NCI-H2107 treated with DMSO at 0.1 percent for 48 hours (cell line): ENCODE measurements at regions not wholly inside any gene's neighbourhood (a gene's known extent, or its start where the extent isn't known, plus 50 kb on each side); places are given as distances from the start of the nearest gene placed in this dataset.

ENCODE experiments used
- DNase-seq: peaks from one replicate; lab custom pipeline; 2025; ENCODE audit not compliant: unreplicated experiment; lab: John Stamatoyannopoulos, UW

GRCh38 chr21:20554785-20555184 is 443.4 kb upstream of the NCAM2 start:
- no peak for DNase-seq

DNA sequence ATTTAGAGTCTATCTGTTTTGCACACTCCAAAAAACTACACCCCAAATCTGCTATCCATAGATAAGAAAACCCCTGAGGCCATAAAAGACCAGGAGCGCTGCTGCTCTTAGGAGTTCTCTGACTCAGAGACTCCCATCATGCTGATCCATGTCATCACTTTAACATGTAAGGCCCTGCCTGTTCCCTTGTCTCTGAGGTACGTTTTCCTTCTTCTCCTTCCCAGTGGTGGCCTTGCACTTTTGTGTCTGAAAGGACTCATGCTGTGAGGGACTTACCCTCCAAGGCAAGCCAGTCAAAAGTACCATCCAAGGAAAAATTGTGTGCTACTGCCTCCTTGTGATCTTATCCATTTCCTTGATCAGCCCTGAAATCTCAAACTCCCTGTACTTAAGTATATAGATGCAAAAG is 427.4 kb upstream of the NCAM2 start:
- no peak for DNase-seq

DNA sequence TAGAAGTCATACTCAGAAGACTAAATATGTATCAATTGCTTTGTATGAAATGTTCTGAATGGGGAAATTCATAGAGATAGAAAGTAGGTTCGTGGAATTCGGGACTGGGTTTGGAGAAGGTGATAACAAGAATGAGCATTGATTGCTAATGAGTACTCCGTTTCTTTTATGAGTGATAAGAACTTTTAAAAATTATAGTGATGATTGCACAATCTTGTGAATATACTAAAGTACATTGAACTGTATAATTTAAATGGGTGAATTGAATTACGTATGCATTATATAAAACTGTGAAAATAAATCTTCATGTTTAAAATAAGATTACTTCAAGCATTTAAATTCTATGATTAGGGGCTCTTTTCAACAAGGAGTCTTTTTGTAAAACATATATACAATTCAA is 425.6 kb upstream of the NCAM2 start:
- no peak for DNase-seq

DNA sequence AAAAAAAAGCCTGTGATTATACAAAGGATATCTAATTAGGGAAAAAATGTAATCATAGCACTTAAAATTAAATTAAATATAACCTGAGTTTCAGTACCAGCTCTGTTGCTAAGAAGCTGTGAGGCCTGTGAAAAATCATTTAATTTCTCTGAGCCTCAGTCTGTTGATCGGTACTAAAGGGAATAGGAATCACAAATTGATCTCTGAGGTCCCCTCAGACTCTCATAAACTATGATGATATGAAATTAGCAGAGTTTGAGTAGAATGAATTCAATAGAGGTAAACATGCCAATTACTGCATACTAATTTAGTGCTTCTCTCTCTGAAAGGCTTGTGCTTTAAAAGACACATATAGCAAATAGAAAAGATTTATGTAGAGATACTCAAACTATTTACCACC is 416.8 kb upstream of the NCAM2 start:
- DNase-seq, result no peak

GRCh38 chr21:20591284-20591683 is 406.9 kb upstream of the NCAM2 start:
- DNase-seq, result no peak

DNA sequence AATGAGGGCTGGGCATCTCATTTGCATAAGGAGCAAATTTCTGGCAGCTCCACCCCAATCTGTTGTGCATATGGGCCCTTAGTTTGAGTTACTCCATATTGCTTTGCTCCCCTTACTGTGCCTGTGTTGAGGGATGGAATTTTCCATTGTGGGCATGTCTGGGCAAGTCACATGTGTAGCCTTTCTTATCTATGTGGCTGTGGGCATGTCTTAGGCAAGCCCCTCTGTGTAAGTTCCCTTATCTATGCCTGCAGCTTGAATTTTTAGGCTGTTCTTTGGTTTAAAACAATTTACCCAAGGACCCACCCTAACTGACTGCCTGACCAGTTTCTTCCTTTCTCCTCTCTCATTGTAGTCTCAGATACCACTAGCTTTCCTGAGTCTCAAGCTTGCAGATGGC is 405.7 kb upstream of the NCAM2 start:
- no peak for DNase-seq

- no peak for DNase-seq
These were observed 395.0 kb upstream of the NCAM2 start for GRCh38 chr21:20603236-20603635.

DNA sequence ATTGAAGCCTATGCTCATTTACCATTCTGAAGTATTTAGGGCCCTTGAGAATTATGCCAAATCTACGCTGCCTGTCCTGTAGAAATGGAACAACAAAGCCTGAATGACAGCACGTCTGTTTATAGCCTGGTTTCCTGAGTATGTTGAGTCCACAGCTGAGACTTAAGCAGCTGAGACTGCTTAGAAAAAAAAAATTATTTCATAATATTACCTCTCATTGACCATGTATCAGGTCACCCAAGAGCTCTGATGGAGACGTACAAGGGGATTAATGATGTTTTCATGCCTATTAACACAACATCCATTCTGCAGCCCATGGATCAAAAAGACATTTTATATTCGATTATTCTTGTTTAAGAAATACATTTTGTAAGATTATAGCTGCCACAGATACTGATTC is 387.2 kb upstream of the NCAM2 start:
- no peak for DNase-seq

DNA sequence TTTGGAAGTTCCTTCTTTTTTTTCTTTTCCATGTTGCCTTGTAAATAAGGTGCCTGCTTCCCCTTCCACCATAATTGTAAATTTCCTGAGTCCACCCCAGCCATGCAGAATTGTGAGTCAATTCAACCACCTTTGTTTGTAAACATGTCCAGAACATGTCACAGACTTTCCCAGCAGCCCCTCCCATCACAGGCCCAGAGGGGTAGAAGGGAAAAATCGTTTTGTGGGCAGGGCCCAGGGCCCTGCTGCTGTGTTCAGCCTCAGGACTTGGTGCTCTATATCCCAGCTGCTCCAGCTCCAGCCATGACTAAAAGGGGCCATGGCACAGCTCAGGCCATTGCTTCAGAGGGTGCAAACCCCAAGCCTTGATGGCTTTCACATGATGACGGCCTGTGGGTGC is 384.6 kb upstream of the NCAM2 start:
- no peak for DNase-seq

- DNase-seq, result no peak
These were observed 381.1 kb upstream of the NCAM2 start for GRCh38 chr21:20617130-20617529.

DNA sequence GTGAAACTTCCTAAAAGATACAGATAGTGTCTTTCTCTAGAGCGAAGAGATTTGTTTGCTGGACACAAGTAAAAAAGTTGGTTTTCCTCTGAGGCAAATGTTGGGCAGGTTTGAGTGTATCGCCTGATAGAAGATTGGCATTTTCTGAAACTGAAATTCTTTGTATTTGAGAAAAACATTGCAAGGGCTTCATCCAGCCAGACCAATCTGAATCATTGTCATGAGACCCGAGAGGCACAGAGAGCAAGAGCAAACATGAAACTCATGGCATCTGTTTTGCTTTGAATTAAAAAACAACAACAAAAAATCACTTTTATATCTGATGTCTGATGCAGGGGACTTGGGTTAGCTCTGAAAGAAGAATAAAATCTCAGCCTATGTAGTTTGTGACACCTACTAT is 379.3 kb upstream of the NCAM2 start:
- DNase-seq, result no peak

DNA sequence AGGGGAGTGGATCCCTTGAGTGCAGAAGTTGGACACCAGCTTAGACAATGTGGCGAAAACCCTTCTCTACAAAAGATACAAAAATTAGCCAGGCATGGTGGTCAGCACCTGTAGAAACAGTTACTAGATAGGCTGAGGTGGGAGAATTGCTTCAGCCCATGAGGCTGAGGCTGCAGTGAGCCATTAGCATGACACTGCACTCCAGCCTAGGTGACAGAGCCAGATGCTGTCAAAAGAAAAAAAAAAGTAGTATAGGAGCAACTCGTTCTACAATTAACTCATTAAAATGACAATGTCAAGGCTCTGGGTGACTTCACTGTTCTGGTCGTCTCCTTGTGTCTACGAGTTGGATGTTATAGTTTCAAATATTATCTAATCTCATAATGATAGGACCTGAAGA is 370.6 kb upstream of the NCAM2 start:
- no peak for DNase-seq

DNA sequence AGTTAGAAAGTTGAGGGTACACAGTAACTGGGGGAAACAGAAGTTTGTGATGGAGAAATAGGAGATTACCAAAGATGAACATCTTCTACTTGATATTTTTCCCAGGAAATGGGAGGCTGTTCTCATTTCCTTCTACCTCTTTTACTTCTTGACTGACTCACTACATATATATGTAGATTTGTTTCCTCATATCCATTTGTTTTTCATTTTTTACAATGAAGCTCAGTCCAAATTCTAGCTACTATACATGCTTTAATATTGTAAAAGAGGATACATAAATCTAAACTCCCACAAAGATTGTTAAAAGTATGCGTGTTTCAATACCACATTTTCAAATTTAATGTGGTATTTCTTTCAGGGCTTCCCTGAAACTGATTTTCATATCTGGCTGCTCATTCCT is 366.6 kb upstream of the NCAM2 start:
- DNase-seq, result no peak

- no peak for DNase-seq
These were observed 359.2 kb upstream of the NCAM2 start for GRCh38 chr21:20639026-20639425.

GRCh38 chr21:20641241-20641640 is 357.0 kb upstream of the NCAM2 start:
- no peak for DNase-seq

DNA sequence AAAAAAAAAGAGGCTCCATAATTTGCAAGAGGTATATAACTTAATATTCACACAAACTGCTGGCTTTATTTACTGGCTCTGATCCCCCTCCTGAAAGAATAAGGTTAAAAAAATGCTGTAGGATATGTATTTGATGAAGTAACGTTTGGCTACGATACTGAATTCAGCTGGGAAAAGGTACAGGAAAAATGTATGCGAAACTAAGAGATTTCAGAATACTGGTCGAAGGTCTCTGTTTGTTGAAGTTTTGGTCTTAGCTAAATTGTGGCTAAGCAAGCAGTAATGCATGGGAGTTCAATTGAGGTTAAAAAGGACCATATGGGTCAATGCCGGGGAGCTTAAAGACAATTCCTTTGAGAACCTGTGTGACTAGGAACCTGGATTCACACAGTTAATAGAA is 355.5 kb upstream of the NCAM2 start:
- no peak for DNase-seq

DNA sequence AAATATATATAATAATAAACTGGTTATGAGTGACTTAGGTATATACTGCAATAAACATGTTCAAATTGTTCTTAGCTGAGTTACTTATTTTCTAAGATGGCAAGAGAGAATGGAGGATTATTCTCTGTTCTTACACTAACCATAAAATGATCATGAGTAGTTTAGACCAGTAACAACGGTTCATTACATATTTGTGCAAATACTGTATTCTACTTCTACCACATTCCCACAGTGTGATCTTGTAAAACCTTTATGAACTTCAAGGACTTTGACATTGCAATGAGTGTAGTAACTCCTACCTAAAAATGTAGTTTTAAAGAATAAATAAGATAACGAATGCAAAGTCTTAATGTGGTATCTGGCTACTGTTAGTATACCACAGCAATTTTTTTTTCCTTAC is 353.7 kb upstream of the NCAM2 start:
- no peak for DNase-seq

- DNase-seq, result no peak
These were observed 352.9 kb upstream of the NCAM2 start for GRCh38 chr21:20645344-20645743.

- no peak for DNase-seq
These were observed 351.6 kb upstream of the NCAM2 start for GRCh38 chr21:20646431-20647165.

DNA sequence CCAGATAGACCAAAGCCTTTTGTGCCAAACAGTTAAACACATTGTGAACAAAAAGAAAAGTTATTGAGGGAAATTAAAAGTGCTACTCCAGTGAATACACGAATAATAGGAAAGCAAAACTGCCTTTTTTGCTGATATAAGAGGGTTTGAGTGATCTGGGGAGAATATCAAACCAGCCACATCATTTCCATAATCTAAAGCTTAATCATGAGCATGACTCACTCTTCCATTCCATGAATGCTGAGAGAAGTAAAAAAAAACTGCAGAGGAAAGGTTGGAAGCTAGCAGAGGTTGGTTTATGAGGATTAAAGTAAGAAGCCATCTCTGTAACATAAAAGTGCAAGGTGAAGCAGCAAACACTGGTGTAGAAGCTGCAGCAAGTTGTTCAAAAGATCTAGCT is 350.6 kb upstream of the NCAM2 start:
- DNase-seq, result no peak

GRCh38 chr21:20649231-20649630 is 349.0 kb upstream of the NCAM2 start:
- DNase-seq, result no peak

DNA sequence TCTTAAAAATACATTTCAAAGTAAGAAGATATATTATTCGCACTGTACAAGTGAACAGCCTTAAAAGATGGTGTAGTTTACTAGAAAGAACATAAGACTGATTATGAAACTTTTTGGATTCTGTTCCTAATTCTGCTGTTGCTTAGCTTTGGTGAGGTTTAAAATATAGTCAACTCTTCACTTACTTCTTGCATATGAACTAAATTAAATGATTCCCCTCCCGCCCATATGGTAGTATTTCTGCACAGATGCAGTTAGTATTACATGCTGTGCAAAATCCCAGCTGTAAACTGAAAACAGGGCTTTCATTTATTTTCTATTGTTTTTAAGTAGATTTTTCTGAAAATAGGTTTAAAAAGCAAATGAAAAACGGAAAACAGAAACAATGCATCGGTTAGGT is 345.4 kb upstream of the NCAM2 start:
- DNase-seq, result no peak

DNA sequence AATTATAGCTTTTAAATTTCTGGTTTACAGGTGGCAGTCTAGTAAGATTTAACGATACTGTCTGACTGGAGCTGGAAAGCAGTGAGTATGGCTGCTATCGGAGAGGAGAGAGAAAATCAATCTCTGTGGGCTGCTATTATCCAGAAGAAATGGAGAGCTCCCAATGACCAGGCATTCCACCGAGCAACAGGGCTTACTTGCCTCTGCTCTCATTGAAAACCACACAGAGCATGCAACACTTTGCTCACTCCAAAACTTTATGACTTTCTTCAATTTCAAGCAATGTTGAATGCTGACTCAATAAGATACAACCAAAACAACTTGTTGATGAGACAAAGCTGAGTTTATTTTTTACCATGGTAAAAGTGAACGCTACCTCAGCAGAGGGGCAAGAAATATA is 337.0 kb upstream of the NCAM2 start:
- no peak for DNase-seq
